ENCODE measurements at regions not wholly inside any gene's neighbourhood (a gene's known extent, or its start where the extent isn't known, plus 50 kb on each side); places are given as distances from the start of the nearest gene placed in this dataset.

DNA sequence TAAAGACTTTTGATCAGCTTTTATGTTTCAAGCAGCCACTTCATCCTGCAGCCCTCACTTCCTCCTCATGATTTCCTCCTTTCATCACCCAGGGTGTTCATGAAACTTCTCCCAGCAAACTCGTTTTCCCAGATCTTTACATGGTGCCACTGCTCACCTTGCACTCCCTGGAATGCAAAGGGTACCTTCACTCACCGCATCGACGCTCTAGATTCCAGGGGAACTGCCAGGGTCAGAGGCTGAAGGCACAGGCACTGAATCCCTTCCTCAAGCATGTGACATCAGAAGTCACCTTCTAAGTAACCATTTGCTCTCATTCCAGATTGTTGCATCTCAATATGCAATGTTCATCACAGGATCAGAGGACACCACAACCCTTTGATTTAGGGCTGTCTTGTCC is 82.8 kb downstream of the PRKAB2 start:
- TF ChIP-seq, protein P1, sequence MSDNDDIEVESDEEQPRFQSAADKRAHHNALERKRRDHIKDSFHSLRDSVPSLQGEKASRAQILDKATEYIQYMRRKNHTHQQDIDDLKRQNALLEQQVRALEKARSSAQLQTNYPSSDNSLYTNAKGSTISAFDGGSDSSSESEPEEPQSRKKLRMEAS (IDR thresholded peaks at IDR 0.05) = no peak
- TF ChIP-seq FOXM1 (IDR thresholded peaks at IDR 0.05; ENCODE audit: borderline replicate concordance, low read depth) (no peak), TCF12 (IDR thresholded peaks at IDR 0.05; ENCODE audit: low read depth) (no peak), YY1 (IDR thresholded peaks at IDR 0.05; ENCODE audit: low read depth) (no peak), TAF1 (IDR thresholded peaks at IDR 0.05; ENCODE audit: low read depth) (no peak), REST (IDR thresholded peaks at IDR 0.05; ENCODE audit: low read depth) (no peak)

DNA sequence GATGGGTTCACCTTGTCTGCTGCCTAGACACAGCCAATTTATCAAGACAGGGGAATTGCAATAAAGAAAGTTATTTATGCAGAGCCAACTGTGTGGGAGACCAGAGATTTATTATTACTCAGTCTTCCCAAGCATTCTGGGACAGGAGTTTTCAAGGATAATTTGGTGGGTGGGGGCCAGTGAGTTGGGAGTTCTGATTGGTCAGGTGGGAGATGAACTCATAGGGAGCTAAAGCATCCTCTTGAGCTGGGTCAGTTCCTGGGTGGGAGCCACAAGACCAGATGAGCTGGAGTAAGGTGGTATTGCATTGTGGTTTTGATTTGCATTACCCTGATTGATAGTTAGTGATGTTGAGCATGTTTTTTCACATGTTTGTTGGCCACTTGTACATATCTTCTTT is 86.1 kb downstream of the PRKAB2 start:
- TF ChIP-seq EP300 (IDR thresholded peaks at IDR 0.05; ENCODE audit: borderline replicate concordance) = no peak
- TF ChIP-seq RAD21 (IDR thresholded peaks at IDR 0.05; ENCODE audit: low read depth) = no peak
- no peak for TF ChIP-seq NFIC (IDR thresholded peaks at IDR 0.05)
- no peak for TF ChIP-seq TEAD4 (IDR thresholded peaks at IDR 0.05)
- TF ChIP-seq FOXM1 (IDR thresholded peaks at IDR 0.05; ENCODE audit: borderline replicate concordance, low read depth) = no peak
- TF ChIP-seq ZBTB7A (IDR thresholded peaks at IDR 0.05; ENCODE audit: low read depth) = no peak
- TF ChIP-seq YY1 (IDR thresholded peaks at IDR 0.05; ENCODE audit: low read depth) = no peak
- no peak for TF ChIP-seq TCF12 (IDR thresholded peaks at IDR 0.05; ENCODE audit: low read depth)
- TF ChIP-seq CREB1 (IDR thresholded peaks at IDR 0.05; ENCODE audit: low read depth) = no peak
- TF ChIP-seq CEBPB (IDR thresholded peaks at IDR 0.05) = no peak
- TF ChIP-seq REST (IDR thresholded peaks at IDR 0.05; ENCODE audit: low read depth) = no peak
- TF ChIP-seq EGR1 (IDR thresholded peaks at IDR 0.05) = no peak
- TF ChIP-seq, protein P1 (IDR thresholded peaks at IDR 0.05) = no peak
- no peak for TF ChIP-seq TAF1 (IDR thresholded peaks at IDR 0.05; ENCODE audit: low read depth)
- no peak for TF ChIP-seq USF1 (IDR thresholded peaks at IDR 0.05)

- TF ChIP-seq ZBTB7A (IDR thresholded peaks at IDR 0.05; ENCODE audit: low read depth) (no peak), CEBPB (IDR thresholded peaks at IDR 0.05) (no peak), USF1 (IDR thresholded peaks at IDR 0.05) (no peak), EGR1 (IDR thresholded peaks at IDR 0.05) (no peak), CREB1 (IDR thresholded peaks at IDR 0.05; ENCODE audit: low read depth) (no peak), FOXM1 (IDR thresholded peaks at IDR 0.05; ENCODE audit: borderline replicate concordance, low read depth) (no peak), TEAD4 (IDR thresholded peaks at IDR 0.05) (no peak), YY1 (IDR thresholded peaks at IDR 0.05; ENCODE audit: low read depth) (no peak), RAD21 (IDR thresholded peaks at IDR 0.05; ENCODE audit: low read depth) (no peak)
These were observed 87.8 kb downstream of the PRKAB2 start for GRCh38 chr1:147084273-147085096.

GRCh38 chr1:147083919-147084272 is 88.4 kb downstream of the PRKAB2 start:
- no peak for TF ChIP-seq REST (IDR thresholded peaks at IDR 0.05; ENCODE audit: low read depth)
- TF ChIP-seq TCF12 (IDR thresholded peaks at IDR 0.05; ENCODE audit: low read depth) = no peak
- no peak for TF ChIP-seq ZBTB7A (IDR thresholded peaks at IDR 0.05; ENCODE audit: low read depth)
- no peak for TF ChIP-seq FOXM1 (IDR thresholded peaks at IDR 0.05; ENCODE audit: borderline replicate concordance, low read depth)
- TF ChIP-seq NFIC (IDR thresholded peaks at IDR 0.05) = no peak
- TF ChIP-seq TAF1 (IDR thresholded peaks at IDR 0.05; ENCODE audit: low read depth) = no peak
- TF ChIP-seq EP300 (IDR thresholded peaks at IDR 0.05; ENCODE audit: borderline replicate concordance) = no peak

Data from Ishikawa (cell line).